ENCODE measurements at regions not wholly inside any gene's neighbourhood (a gene's known extent, or its start where the extent isn't known, plus 50 kb on each side); places are given as distances from the start of the nearest gene placed in this dataset.

GRCh38 chr1:82901118-82901517 lies 1097.8 kb downstream of the TTLL7 start:
- TF ChIP-seq CTCF (IDR thresholded peaks at IDR 0.05) (no peak), POLR2A (IDR thresholded peaks at IDR 0.05) (no peak)
